Endothelial cell of hepatic sinusoid (primary cell): ENCODE measurements at regions not wholly inside any gene's neighbourhood (a gene's known extent, or its start where the extent isn't known, plus 50 kb on each side); places are given as distances from the start of the nearest gene placed in this dataset.

Source experiments
- in situ Hi-C: cut with HindIII; loops from 2 replicates; pipeline ENCODE4 v1.10.0; 2017; ENCODE audit warnings: low sequenced_read_pairs

DNA sequence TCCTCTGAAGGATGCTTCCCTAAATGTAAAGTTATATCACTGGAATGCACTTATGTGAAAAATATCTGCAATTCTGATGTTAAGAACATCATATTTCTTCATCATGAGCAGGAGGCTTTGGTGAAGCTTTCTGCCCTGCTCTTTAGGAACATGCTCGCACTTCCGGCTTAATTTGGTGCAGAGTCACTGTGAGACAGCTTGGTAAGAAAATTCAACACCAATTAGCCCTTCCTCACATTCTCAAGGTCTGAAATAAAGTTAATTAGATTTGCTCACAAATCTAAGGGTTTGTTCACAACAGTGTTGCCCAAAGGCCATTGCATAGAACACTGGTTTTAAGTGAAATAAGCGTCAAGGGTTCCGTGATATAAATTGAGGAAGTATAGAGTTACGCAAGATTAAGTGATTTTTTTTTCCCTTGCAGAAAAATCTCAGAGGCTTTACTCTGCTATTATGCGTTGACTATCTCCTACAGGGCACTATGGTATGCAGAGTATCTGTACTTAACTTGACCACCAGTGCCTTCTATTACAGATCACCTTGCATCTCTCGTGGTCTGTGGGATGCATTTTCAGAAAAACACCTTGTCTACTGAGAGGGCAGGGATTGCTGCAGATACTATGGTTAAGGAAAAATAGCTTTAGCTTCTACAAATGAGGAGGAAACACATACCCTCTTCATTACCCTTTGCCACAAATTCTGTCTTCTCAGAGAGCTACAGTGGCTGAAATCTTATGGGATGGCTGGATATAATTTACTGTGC, 953.9 kb downstream of the TYW1 start:
- in situ Hi-C loops, result no loop called here

DNA sequence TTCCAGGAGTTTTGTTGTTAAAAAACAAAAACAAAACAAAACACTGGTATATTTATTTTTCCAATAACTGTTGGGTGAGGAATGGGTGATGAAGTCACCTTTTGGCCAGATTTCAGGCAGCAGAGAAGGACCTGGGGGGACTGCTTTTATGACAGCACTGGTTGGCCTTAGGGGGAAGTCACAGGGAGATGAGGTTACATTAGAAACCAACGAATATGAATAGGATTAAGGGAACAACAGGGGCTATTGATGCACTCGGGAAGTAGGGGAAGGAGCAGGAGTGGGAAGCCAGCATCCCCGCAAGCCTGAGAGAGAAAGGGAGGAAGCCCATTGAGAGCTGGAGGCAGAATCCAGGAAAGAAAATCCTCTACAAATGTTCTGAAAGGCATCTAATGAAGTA, 958.4 kb downstream of the TYW1 start:
- in situ Hi-C loops, result no loop called here

DNA sequence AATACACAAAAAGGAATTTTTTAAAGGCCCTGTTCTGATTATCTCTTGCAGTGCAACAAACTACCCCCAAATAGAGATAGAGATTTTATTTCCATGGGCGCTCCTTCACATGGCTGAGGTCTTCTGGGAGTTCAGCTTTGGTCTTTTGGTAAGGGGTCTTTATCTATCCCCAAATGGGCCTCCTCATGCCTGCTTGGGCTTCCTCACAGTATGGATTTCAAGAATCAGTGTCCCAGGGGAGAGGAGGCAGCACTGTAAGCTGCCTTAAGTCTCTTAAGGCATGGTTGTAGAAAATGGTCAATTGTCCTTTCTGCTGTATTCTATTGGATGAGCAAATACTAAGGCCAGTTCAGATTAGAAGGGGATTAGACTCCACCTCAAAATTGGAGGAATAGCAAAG, 966.2 kb downstream of the TYW1 start:
- in situ Hi-C loops, result no loop called here

DNA sequence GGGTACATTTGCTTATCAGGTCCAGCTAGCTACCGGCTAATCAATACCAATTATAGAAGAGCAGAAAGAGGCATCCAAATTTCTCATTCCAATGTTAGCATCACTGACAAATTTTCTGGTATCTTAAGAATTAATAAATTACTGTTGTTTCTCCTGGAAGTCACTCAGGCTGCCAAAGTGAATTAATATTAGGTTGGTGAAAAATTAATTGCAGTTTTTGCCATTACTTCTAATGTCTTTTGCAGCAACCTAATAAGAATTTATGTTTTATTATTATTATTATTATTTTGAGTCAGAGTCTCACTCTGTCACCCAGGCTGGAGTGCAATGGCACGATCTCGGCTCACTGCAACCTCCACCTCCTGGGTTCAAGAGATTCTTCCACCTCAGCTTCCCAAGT, 979.9 kb downstream of the TYW1 start:
- in situ Hi-C loops, result no loop called here

DNA sequence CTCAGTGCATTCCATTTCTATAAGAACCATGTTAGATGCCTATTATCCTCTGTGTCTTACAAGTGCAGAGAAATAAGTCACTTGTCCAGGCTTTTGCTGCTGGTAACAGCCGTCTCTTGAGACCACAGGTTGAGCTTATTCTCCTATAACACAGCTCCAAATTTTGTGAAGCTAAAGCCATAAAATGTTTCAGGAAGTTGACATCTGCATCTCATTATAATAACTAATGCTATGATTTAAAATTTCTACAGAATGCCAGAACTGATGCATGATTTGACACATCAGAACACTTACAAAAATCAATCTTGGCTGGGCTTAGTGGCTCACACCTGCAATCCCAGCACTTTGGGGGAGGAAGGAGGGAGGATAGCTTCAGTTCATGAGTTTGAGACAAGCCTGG, 986.9 kb downstream of the TYW1 start:
- in situ Hi-C loops, result no loop called here

DNA sequence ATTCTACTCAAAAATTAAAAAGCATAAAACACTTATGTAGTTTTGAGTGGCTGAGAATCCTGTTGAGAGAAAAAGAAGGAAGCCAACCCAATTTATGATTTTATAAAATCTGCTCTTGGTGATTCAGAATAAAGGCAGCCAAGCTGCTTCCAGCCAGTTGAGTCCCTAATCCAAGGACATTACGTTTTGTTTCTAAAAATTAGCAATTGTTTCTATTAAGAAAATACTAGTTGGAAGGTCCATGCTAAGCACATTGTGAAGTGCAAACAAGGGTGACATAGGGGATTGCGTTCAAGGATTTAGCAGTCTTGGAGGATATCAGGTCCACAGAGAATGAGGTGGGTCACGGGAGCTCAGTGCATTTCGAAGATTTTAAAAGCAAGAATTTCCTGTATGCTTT, 987.7 kb downstream of the TYW1 start:
- in situ Hi-C loops, result no loop called here

DNA sequence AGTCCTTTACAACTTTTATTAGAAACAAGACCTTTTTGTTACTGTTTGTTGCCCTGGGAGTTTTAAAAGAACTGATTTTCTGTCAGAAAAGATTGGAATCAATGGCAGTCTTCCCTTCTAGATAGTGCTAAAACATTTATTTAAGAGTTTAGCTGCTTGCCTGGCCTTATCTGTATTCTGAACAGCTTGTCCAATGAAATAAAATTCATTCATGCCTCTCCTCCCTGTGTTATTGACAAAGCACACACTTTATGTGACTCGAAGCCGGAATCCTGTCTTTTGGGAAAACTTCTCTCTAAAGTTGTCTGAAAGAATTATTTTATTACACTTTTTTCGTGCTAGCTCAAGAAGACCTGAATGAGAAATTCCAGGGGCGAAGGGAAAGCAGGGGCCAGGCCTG, 992.5 kb downstream of the TYW1 start:
- in situ Hi-C loops, result no loop called here

DNA sequence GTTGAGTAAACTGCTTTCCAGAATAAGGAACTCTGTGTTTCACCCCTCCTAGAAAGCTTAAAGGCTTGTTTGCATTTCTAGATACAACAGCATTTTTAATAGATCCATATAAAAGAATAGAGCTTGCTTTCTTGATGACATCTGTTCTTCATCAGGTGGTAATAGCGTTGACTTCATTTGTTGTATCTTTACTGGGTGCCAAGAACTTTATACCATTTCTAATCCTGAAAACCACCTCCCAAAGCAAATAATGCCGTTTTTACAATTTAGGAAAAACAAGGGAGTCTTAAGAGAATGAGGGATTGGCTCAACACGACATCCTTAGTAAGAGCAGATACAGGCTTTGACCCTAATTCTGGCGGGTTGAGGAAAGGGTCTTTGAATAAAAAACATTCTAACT, 993.4 kb downstream of the TYW1 start:
- in situ Hi-C loops, result no loop called here

DNA sequence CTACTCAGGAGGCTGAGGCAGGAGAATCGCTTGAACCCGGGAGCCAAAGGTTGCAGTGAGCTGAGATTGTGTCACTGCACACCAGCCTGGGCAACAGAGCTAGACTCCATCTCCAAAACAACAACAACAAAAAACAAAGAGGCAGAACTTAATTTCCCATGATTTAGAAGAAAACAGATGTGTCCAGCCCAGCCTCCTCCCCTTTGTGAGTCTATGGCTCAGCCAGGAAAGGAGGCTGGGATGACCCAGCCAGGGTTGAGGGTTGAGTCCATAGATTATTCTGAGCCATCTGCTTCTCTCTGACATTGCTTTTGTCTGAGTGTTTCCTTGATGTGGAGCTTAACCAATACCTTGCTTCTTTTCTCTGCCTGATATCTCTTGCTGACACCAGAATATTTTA, 994.1 kb downstream of the TYW1 start:
- in situ Hi-C loops, result no loop called here

DNA sequence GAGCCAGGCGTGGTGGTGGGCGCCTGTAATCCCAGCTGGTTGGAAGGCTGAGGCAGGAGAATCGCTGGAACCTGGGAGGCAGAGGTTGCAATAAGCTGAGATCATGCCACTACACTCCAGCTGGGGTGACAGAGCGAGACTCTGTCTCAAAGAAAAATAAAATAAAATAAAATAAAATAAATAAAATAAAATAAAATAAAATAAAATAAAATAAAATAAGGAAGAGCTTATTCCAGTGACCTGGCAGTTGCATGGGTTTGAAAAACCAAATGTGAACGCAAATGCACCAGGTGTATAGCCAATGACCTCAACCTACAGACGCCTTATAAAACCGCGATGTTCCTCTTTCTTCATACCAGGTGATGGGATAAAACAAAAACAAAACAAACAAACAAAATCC, 995.7 kb downstream of the TYW1 start:
- in situ Hi-C loops, result no loop called here

DNA sequence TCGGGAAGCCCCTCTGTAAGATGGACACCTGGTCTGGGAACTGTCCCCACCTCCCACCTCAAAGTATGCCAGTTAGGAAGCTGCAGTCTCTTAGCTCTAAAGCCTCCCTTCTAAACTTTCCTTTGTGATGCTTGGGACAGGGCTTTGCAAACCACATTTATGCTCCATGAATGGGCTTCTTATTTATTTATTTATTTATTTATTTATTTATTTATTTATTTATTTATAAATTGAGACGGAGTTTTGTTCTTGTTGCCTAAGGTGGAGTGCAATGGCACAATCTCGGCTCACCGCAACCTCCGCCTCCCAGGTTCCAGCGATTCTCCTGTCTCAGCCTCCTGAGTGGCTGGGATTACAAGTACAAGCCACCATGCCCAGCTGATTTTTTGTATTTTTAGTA, 1009.4 kb downstream of the TYW1 start:
- in situ Hi-C loops, result no loop called here

DNA sequence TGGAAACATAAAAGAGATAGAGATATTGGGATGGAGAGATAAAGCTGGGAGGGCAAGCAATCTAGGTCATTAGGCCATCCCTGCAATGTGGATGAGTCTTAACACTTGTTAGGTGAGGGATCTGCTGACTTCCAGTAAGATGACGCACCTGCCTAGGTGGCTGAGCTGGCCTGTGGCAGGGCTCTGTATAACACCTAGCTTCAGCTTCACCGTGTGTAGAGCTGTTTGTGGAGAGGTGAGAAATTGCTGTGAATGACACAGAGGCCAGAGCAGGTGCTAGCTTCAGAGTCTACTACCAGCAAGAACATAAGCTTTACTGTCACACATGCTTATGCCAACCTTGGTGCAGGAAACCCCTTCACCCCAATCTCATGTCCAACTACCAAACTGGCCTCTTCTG, 1010.0 kb downstream of the TYW1 start:
- in situ Hi-C loops, result no loop called here

DNA sequence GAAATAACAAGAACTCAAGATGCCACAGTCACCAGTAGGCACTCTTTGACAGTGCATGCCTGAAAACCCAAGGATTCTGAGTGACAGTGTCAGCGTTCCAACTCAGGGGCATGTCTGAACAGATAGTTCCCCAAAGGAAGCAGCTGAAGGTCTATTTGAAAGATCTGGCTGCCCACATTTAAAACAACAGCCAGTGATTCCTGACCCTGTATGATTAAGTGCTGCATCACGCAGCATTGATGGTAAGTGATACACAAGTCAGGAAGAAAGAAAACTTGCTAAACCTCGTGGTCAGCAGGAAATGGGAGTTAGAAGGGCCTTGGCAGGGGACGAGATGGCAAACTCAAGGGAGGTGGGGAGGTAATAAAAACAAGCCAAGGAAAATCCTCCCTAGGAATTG, 1013.1 kb downstream of the TYW1 start:
- in situ Hi-C loops, result no loop called here

DNA sequence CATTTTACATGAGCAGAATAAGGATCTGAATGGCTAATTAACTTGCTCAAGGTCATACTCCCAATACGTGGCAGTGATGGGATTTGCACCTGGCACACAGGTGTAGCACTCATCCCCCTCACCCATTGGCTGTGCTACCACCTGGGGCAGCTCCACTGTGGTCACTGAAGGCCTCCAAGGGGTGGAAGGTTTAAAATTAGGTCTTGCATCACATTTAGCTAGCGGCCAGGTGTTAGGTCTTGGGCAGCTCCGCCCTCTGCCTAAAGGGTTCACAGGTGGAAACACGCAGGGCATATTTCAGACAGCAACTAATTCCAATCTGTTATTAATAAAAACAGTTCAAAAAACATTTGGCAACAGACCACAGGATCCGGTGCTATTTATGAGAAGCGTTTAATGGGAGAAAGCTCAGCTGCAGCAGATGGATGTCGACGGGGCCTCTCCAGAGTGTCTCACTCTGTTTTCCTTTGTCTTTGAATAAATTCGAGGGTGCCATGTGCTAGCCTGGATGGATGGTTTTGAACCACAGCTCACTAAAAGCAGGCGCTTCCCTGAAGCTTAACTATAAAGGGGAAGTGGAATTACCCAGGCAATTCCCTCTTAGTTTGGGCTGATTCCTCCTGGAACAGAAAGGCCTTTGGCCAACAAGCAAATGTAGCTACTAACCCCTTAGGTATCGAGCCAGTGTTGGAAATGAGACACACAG, 1017.6 kb downstream of the TYW1 start:
- in situ Hi-C loops, result no loop called here

DNA sequence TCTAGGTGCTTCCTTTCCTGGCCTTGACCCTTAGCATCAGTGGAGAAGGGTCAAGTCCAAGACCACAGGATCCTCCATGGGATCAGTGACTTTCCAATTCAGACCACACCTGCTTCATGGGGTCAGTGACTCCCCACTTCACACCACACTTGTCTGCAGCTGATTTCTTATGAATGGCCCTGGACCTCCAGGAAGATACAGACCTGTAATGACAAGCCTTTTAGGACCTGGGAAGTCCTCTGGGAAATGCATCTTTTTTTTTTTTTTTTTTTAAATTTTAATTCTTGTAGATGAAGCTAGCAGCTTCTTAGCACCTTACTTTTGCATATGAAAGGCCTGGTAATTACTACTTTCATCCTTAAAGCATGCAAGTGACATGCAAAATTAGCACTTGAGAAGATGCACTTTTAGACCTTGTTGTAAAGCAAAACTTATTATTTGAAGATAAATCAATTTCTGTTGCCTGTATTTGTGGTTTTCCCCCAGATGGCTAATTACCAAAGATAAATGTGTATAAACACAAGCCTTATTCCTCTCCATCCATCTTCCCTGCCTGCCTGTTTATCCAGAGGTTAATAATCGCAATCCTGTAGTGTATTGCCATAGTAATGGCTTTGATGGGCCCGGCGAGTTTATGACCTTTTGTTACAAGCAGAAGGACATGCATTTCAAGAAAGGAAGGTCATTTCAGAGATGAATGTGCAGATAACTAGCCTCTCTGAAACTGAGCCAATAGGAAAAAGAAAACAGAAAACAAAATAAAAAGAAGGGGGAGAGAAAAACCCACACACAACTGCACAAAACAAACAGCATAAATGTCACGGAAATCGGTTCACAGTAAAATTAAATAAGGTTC, 1018.7 kb downstream of the TYW1 start:
- in situ Hi-C loops, result no loop called here

DNA sequence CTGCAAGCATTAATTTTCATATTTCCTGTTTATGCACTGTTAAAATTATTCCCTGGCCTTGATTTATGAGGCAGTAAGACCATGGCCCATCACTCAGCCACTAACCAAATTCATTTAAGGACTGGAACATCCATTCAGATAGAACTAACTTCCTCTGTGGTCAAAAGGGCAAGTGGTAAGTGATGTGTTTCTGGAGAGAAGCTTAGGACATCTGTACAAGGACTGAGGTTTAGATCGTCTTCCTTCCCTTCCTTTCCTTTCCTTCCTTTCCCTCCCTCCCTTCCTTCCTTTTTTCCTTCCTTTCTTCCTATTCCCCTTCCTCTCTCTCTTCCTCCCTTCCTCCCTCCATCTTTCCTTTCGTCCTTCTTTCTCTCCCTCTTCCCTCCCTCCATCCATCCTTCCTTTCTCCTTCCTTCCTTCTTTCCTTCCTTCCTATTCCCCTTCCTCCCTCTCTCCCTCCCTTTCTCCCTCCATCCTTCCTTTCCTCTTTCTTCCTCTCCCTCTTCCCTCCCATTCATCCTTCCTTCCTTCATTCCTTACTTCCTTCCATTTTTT, 1019.4 kb downstream of the TYW1 start:
- in situ Hi-C loops, result no loop called here

DNA sequence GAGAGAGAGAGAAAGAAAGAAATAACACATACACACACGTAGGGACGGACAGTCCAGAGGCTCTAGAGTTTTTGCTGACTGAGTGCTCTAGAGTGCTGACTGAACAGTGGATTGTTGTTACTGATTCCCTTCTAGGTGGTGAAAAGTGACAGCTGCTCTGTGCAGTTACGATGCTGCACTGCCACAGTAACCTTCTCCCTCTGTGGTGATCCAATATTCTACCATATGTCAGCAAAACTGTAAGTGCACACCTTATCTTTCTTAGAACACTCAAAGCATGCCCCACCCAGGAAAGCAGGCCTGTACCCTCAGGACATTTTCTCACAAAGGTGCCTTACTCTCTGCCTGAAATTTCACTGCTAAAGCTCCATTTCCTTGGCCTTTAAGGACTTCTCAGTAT, 1023.5 kb downstream of the TYW1 start:
- in situ Hi-C loops, result no loop called here

DNA sequence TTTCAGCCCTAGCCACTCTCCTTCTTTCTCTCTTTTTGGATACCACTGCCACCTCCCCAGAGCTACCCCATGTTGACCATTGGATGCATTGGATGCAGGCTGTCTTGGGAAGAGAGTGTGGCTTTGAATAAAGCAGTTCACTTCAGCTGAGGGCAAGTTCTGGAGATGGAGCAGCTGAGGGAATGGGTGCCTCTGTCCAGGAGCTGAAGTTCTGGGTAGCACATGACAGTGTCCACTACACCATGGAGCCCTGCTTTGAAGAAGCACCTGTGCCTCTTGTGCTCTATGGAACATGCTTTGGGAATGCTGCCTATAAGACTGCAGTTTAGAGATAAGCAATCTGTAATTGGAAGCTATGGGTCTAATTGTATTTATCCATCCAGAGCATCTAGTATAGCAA, 1028.7 kb downstream of the TYW1 start:
- in situ Hi-C loops, result no loop called here

DNA sequence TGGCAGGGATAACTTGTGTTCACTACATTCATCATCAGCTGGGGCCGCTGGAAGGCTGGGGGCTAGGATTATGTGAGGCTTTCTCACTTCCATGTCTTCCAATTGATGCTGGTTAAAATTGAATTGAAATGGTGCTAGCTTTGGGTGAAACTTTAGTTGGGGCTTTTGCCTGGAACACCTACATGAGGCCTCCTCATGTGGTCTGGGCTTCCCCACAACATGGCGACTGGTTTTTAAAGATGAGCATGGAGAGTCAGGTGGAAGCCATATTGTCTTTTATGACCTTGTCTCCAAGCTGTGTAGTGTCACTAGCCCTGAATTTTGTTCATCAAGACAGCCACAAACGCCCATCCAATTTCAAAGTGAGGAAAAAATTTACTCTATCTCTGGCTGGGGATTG, 1033.9 kb downstream of the TYW1 start:
- in situ Hi-C loops, result no loop called here

DNA sequence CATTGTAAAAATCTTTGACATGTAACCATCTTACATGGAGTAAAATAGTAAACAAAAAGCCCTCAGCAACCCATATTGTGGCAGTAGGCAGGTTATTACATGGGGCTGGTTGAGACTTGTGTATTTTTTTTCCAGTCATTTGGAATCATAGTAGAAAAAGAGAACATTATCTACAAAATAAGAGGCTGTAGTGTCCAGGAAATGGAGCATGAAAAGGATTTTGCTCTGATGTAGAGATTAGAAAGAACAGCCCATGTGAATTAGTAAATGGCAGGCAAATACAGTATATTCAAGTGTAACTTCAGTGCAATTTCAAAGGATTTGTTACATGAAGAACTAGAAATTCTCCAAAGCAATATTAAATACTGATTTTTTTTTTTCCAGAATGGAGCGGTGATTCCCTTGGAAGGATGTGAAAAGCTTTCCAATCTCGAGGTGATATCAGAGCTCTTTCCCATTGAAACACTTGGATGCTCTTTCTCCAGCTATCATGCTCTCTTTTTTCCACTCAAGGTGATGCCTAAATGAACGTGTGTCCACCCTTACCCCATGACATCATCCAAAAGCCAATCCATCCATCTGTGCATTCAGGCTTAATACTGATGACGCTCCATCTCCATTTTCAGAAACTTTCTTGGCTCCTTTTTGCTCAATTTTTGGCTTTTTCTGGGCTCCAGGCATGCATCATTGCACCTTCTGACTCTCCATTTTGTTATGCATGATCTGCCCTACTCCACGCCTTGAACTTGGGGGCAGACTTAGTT, 1034.7 kb downstream of the TYW1 start:
- in situ Hi-C loops, result no loop called here
